Left lung (tissue), 4 donors: ENCODE measurements at regions not wholly inside any gene's neighbourhood (a gene's known extent, or its start where the extent isn't known, plus 50 kb on each side); places are given as distances from the start of the nearest gene placed in this dataset.

Source experiments
- ATAC-seq: fragments of 200-7000 bp; cut with Tn5 transposase; one replicate; pipeline ENCODE4 v1.9.1; 2020; ENCODE audit warnings: moderate library complexity
- DNase-seq, 4 donors: peaks; one replicate each; pipeline ENCODE4 v3.0.0-alpha.2; 2013 to 2020
- H3K27ac ChIP-seq, 2 donors: fragments of 200-600 bp; sonication (generic) in 1 of 2; one replicate each; pipeline versions ENCODE4 v1.5.0 to v1.8.0; 2020 to 2021
- H3K27me3 ChIP-seq, 2 donors: fragments of 200-600 bp; sonication (generic) in 1 of 2; one replicate each; pipeline versions ENCODE4 v1.5.0 to v1.8.0; 2020 to 2021
- H3K36me3 ChIP-seq, 2 donors: fragments of 200-600 bp; sonication (generic) in 1 of 2; one replicate each; pipeline versions ENCODE4 v1.5.0 to v1.8.0; 2020 to 2021
- H3K4me1 ChIP-seq, 2 donors: fragments of 200-600 bp; one replicate each; pipeline ENCODE4 v1.8.0; 2021
- H3K4me3 ChIP-seq, 2 donors: fragments of 200-600 bp; sonication (generic) in 1 of 2; one replicate each; pipeline versions ENCODE4 v1.5.0 to v1.8.0; 2020 to 2021; ENCODE audit warnings: mild to moderate bottlenecking in 1 of 2
- H3K9me3 ChIP-seq, 2 donors: fragments of 200-600 bp; sonication (generic) in 1 of 2; one replicate each; pipeline versions ENCODE4 v1.5.0 to v1.8.0; 2020 to 2021
- CTCF ChIP-seq, 2 donors: fragments of 200-600 bp; sonication (generic) in 1 of 2; IDR thresholded peaks; one replicate each; pipeline versions ENCODE4 v1.5.0 to v1.8.0; 2021; ENCODE audit warnings: antibody characterized with exemption in 2 of 2
- intact Hi-C, 2 donors: fragments of 100-400 bp; cut with DNase I; formaldehyde crosslinking; loops; one replicate each; pipeline versions ENCODE4 v1.11.2 to v1.14.2; 2022
- donor health status: DM: no; HTN: yes; CAD: no.
- donor health status: DM: no; HTN: no; CAD: no.

- no peak for TF ChIP-seq CTCF (IDR thresholded peaks at IDR 0.05)
- intact Hi-C loops: no loop called here
- H3K9me3 ChIP-seq: no peaks in the 10 kb centered on the region
- no peaks in the 10 kb centered on the region for H3K36me3 ChIP-seq
- no peak overlapping the region for H3K27ac ChIP-seq
- no peaks in the 10 kb centered on the region for H3K4me1 ChIP-seq
- no peak overlapping the region for H3K4me3 ChIP-seq
- ATAC-seq (no peak), DNase-seq (no peak)
- no peaks in the 10 kb centered on the region for H3K27me3 ChIP-seq
These were observed 245.0 kb upstream of the GPR101 start for GRCh38 chrX:137278825-137279224.

- no peak for DNase-seq
- no peaks in the 10 kb centered on the region for H3K4me1 ChIP-seq
- no peak for TF ChIP-seq CTCF (IDR thresholded peaks at IDR 0.05)
- intact Hi-C loops: no loop called here
- no peaks in the 10 kb centered on the region for H3K27me3 ChIP-seq
- no peak overlapping the region for H3K27ac ChIP-seq
- no peak overlapping the region for H3K4me3 ChIP-seq
- no peak for ATAC-seq
- H3K36me3 ChIP-seq: no peaks in the 10 kb centered on the region
- H3K9me3 ChIP-seq: no peaks in the 10 kb centered on the region
These were observed 229.6 kb upstream of the GPR101 start for GRCh38 chrX:137263374-137263773.

GRCh38 chrX:137245183-137245582 lies 211.4 kb upstream of the GPR101 start:
- Histone ChIP-seq H3K9me3 (no peaks in the 10 kb centered on the region), H3K27me3 (no peaks in the 10 kb centered on the region), H3K4me3 (no peak overlapping the region), H3K4me1 (no peaks in the 10 kb centered on the region), H3K27ac (no peak overlapping the region), H3K36me3 (no peaks in the 10 kb centered on the region)
- DNase-seq (no peak), ATAC-seq (no peak)
- TF ChIP-seq CTCF (IDR thresholded peaks at IDR 0.05): no peak
- intact Hi-C loops: no loop called here

- no peak overlapping the region for H3K27ac ChIP-seq
- TF ChIP-seq CTCF (IDR thresholded peaks at IDR 0.05): no peak
- H3K9me3 ChIP-seq: no peaks in the 10 kb centered on the region
- H3K27me3 ChIP-seq: no peaks in the 10 kb centered on the region
- no peak for DNase-seq
- intact Hi-C loops: no loop called here
- H3K4me1 ChIP-seq: no peaks in the 10 kb centered on the region
- no peak overlapping the region for H3K4me3 ChIP-seq
- H3K36me3 ChIP-seq: no peaks in the 10 kb centered on the region
- no peak for ATAC-seq
These were observed 203.0 kb upstream of the GPR101 start for GRCh38 chrX:137236837-137237236.

GRCh38 chrX:137234651-137235402 lies 201.0 kb upstream of the GPR101 start:
- no peak overlapping the region for H3K27ac ChIP-seq
- TF ChIP-seq CTCF (IDR thresholded peaks at IDR 0.05): no peak
- DNase-seq (no peak), ATAC-seq (no peak)
- no peaks in the 10 kb centered on the region for H3K36me3 ChIP-seq
- H3K4me3 ChIP-seq: no peak overlapping the region
- intact Hi-C loops: no loop called here
- H3K9me3 ChIP-seq: no peaks in the 10 kb centered on the region
- no peaks in the 10 kb centered on the region for H3K4me1 ChIP-seq
- H3K27me3 ChIP-seq: no peaks in the 10 kb centered on the region
